BJ (cell line): ENCODE measurements at regions not wholly inside any gene's neighbourhood (a gene's known extent, or its start where the extent isn't known, plus 50 kb on each side); places are given as distances from the start of the nearest gene placed in this dataset.

Experiments
- CTCF ChIA-PET: fragments of 350-600 bp; formaldehyde crosslinking; extraction: SDS; loops from one replicate; lab custom pipeline; 2021; ENCODE audit warnings: antibody characterized with exemption, inconsistent platforms; lab: Yijun Ruan, JAX
- POLR2A ChIA-PET: fragments of 300-600 bp; sonication (Branson Sonifier 250); formaldehyde crosslinking; extraction: SDS; loops from one replicate; lab custom pipeline; 2021; ENCODE audit warnings: antibody characterized with exemption; lab: Charles Lee
- DNase-seq: peaks from one replicate; pipeline ENCODE4 v3.0.0-alpha.2; 2011; ENCODE audit warnings: low read depth
- H3K27me3 ChIP-seq: 2 replicates; pipeline ENCODE4 v1.6.0; 2011; ENCODE audit warnings: low read length; ENCODE audit not compliant: control insufficient read depth, insufficient read depth
- H3K36me3 ChIP-seq: 2 replicates; pipeline ENCODE4 v1.5.1; 2011; ENCODE audit warnings: low read length; ENCODE audit not compliant: control insufficient read depth, insufficient read depth
- H3K4me3 ChIP-seq: 2 replicates; pipeline ENCODE4 v1.5.1; 2011; ENCODE audit warnings: low read depth, mild to moderate bottlenecking, control low read depth, low read length
- TF ChIP-seq, protein P1 (sequence below): IDR thresholded peaks from 2 replicates; pipeline ENCODE4 v1.5.1; 2011; ENCODE audit warnings: low read depth, mild to moderate bottlenecking, control low read depth, inconsistent platforms, low read length, moderate library complexity; ENCODE audit not compliant: insufficient read depth

DNA sequence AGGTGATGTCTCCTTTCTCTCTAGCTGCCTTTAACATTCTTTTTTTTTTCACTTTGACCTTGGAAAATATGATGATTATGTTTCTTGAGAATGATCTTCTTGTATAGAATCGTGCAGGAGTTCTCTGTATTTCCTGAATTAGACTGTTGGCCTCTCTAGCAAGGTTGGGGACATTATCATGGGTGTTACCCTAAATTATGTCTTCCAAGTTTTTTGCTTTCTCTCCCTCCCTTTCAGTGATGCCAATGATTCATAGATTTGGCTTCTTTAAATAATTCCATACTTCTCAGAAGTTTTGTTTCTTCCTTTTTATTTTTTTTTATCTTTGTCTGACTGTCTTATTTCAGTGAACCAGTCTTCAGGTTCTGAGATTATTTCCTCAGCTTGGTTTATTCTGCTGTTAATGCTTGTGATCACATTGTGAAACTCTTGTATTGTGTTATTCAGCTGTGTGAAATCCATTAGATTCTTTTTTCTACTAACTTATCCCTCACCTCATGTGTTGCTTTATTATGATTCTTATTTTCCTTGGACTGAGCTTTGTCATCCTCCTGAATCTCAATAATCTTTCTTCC is 268.4 kb upstream of the NRIP1 start:
- CTCF ChIA-PET: no interaction called here
- no peaks in the 10 kb centered on the region for H3K27me3 ChIP-seq

DNA sequence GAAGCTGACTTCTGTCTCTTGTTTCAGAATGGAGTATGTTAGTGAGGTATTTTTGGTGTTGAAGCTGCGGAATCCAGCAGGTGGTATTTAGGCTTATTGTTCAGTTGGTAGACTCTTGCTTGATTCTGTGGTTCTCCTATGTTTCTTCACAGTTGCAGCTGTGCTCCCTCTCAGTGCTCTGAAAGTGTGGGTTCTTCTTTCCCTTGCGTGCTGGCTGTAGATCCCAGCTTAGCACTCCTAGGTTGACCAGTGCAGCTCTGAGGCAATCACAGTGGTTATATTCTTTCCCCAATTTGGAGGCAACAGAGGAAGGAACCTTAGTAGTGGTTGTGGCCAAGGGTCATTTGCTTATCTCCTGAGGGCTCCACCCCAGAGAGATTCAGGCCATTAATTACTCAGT is 269.2 kb upstream of the NRIP1 start:
- ChIA-PET CTCF (no interaction called here), POLR2A (no interaction called here)
- no peaks in the 10 kb centered on the region for H3K36me3 ChIP-seq
- H3K27me3 ChIP-seq: no peaks in the 10 kb centered on the region
- DNase-seq: no peak
- H3K4me3 ChIP-seq: no peak overlapping the region
- TF ChIP-seq, protein P1, sequence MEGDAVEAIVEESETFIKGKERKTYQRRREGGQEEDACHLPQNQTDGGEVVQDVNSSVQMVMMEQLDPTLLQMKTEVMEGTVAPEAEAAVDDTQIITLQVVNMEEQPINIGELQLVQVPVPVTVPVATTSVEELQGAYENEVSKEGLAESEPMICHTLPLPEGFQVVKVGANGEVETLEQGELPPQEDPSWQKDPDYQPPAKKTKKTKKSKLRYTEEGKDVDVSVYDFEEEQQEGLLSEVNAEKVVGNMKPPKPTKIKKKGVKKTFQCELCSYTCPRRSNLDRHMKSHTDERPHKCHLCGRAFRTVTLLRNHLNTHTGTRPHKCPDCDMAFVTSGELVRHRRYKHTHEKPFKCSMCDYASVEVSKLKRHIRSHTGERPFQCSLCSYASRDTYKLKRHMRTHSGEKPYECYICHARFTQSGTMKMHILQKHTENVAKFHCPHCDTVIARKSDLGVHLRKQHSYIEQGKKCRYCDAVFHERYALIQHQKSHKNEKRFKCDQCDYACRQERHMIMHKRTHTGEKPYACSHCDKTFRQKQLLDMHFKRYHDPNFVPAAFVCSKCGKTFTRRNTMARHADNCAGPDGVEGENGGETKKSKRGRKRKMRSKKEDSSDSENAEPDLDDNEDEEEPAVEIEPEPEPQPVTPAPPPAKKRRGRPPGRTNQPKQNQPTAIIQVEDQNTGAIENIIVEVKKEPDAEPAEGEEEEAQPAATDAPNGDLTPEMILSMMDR: no peak

More for the DNA sequence above, 268.4 kb upstream of the NRIP1 start:
- DNase-seq: no peak
- no peaks in the 10 kb centered on the region for H3K36me3 ChIP-seq
- POLR2A ChIA-PET: no interaction called here
- H3K4me3 ChIP-seq: no peak overlapping the region
- TF ChIP-seq, protein P1: no peak

DNA sequence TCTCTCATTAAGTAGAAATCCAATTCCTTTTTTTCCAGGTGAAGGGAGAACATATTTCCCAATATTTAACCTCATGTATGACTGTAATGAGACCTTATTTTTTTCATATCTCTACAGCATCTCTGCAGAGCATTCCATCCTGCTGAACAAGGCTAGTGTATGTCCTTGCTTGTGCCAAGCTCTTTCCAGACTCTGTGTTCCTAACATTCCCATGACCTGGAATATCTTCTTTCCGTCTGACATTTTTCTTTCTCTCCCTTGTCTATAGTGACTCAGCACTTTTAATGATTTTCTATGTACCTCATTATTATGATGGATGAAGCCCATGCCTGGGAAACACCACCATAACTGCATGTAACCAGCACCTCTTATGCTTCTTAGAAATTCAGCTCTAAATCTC is 278.3 kb upstream of the NRIP1 start:
- no peak overlapping the region for H3K4me3 ChIP-seq
- TF ChIP-seq, protein P1: no peak
- ChIA-PET CTCF (no interaction called here), POLR2A (no interaction called here)
- no peaks in the 10 kb centered on the region for H3K36me3 ChIP-seq
- no peak for DNase-seq
- H3K27me3 ChIP-seq: no peaks in the 10 kb centered on the region

DNA sequence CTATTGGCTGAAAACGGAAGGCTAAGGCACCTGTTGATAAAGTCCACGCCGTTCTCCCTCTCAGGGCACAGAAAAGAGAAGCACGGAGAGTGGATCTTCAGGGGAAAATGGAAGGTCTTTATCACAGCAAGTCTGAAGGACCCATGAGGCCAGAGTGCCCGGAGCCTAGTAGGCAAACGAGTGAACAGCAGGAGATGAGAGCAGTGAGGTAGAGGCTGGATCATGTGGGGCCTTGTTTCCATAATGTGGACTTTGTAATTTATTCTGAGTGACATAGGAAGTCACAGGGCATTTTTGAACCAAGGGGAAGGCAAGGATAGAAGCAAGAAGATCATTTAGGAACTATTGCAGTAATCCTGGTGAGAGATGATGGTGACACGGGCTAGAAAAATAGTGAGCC is 287.2 kb upstream of the NRIP1 start:
- Histone ChIP-seq H3K27me3 (no peaks in the 10 kb centered on the region), H3K4me3 (no peak overlapping the region), H3K36me3 (no peaks in the 10 kb centered on the region)
- CTCF ChIA-PET: no interaction called here
- TF ChIP-seq, protein P1: no peak
- DNase-seq: no peak
- POLR2A ChIA-PET: no interaction called here

DNA sequence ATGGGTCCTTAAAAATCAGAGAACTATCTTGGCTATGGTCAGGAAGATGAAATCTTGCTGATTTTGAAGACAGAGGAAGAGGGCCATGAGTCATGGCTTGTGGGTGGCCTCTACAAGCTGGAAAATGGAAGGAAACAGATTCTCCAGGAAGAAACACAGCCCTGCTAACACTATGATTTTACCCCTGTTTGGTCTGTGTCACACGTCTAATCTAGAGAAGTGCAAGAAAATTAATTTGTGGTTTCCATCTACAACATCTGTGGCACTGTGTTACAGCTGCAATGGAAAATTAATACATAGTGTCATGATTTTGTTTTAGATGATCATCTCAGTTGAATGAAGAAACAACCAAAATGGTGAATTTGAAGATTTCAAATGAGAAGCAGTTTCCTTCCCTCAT is 288.7 kb upstream of the NRIP1 start:
- no peak for DNase-seq
- Histone ChIP-seq H3K36me3 (no peaks in the 10 kb centered on the region), H3K4me3 (no peak overlapping the region), H3K27me3 (no peaks in the 10 kb centered on the region)
- ChIA-PET POLR2A (no interaction called here), CTCF (no interaction called here)
- TF ChIP-seq, protein P1: no peak
